ENCODE measurements at regions not wholly inside any gene's neighbourhood (a gene's known extent, or its start where the extent isn't known, plus 50 kb on each side); places are given as distances from the start of the nearest gene placed in this dataset.

DNA sequence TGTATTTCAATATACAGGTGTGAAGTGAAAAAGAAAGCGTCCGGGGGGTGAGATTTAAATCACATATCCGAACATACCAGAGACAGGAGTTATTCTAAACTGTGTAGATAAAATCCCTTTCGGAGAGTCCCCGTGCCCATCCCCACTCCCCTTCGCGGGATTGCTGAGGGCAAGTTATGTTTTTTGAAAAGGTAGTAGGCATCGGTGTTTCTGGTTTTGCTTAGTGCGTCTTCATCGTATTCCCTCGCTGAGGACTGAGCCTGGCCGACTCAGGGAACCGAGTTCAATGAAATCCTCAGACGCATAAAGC is 583.4 kb downstream of the ZEB2 start:
- TF ChIP-seq, protein P1, sequence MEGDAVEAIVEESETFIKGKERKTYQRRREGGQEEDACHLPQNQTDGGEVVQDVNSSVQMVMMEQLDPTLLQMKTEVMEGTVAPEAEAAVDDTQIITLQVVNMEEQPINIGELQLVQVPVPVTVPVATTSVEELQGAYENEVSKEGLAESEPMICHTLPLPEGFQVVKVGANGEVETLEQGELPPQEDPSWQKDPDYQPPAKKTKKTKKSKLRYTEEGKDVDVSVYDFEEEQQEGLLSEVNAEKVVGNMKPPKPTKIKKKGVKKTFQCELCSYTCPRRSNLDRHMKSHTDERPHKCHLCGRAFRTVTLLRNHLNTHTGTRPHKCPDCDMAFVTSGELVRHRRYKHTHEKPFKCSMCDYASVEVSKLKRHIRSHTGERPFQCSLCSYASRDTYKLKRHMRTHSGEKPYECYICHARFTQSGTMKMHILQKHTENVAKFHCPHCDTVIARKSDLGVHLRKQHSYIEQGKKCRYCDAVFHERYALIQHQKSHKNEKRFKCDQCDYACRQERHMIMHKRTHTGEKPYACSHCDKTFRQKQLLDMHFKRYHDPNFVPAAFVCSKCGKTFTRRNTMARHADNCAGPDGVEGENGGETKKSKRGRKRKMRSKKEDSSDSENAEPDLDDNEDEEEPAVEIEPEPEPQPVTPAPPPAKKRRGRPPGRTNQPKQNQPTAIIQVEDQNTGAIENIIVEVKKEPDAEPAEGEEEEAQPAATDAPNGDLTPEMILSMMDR (IDR thresholded peaks at IDR 0.05; ENCODE audit: low read depth, low read length) = no peak
- peak overlapping the region; percentile 49 to 60 for H3K4me3 ChIP-seq (replicated peaks in 1 of 2; ENCODE audit: low read depth in 2 of 2, low read length in 2 of 2)
- DNase-seq (ENCODE audit: low read depth in 2 of 2) = peak; percentile 28 to 36

DNA sequence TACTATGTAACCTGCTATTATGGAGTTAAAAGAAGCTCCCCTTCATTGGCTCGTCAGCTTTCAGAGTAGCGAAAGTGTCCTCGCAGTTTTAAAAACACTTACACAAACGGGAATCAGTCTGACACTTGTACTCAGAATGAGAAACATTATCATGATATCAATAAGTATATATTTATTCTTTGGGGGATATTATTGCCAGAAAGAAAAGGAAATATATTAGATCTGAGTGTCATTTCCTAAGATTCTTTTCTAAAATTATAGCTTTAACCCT is 584.5 kb downstream of the ZEB2 start:
- no peak for DNase-seq (ENCODE audit: low read depth in 2 of 2)
- TF ChIP-seq, protein P1 (IDR thresholded peaks at IDR 0.05; ENCODE audit: low read depth, low read length) = no peak
- H3K4me3 ChIP-seq (replicated peaks in 1 of 2; ENCODE audit: low read depth in 2 of 2, low read length in 2 of 2) = no peak overlapping the region

DNA sequence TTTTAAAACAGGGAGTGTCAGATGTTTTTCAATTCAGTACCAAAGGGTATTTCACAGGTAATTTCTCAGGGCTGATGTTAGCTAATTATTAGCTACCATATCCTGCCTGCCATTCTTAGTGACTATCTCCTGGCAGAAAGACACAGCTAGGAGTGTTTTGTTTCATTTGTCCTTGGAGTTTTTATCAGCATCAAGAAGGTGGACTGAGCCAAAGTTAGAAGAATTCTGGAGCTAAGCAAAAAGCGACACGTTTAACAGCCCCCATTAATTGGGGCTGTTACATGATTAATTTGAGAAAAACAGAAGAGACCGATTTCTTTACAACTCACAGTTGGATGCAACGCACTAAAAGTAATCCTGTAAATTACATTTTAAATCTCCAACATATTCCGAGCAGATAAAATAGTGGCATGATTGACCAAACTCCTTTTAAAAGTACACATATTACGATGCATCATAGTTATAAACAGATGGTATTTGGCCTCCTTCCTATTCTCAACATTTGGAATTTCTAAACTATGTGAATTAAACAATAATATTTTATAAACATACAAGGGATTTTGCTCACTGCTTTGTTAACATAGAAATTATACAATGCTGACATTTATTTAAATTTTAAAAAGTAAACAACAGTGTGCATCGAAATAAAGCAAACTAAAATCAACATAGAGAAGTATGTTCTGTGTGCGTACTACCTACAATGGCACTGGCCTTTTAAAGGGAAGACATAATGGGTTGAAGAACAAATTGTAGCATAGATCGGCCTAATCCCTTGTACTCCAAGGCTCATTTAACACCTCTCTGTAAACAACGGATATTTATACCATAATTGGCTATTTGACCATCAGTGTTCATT is 585.1 kb downstream of the ZEB2 start:
- no peak overlapping the region for H3K4me3 ChIP-seq (replicated peaks in 1 of 2; ENCODE audit: low read depth in 2 of 2, low read length in 2 of 2)
- TF ChIP-seq, protein P1 (IDR thresholded peaks at IDR 0.05; ENCODE audit: low read depth, low read length) = no peak
- DNase-seq (ENCODE audit: low read depth in 2 of 2) = no peak

DNA sequence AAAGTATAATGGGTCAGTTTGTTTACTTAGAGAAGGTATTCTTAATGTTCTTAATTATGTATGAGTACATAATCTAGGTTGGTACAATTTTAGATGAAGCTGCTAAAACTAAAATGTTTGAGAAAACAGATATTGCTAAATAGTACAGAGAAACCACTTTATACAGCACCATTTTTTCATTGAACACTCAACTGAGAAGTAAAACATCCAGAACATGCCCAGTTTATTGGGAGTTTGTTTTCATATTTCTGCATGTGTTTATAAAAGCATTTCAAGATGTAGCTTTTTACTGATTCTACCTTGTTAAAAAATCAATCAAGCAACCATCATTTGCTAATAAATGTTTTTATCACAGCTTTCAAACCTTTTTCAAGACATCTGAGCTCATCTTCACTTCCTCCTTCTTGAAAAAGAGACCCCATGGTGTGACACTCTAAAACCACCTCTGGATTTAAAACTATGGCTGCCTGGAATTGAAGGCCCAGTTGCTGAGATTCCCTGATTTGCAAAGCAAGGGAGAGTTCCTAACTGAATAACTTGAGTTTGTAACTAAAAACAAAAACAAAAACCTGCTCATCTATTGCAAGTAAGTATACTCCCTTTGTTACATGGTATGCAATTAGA is 585.9 kb downstream of the ZEB2 start:
- no peak for DNase-seq (ENCODE audit: low read depth in 2 of 2)
- H3K4me3 ChIP-seq (replicated peaks in 1 of 2; ENCODE audit: low read depth in 2 of 2, low read length in 2 of 2) = no peak overlapping the region
- TF ChIP-seq, protein P1 (IDR thresholded peaks at IDR 0.05; ENCODE audit: low read depth, low read length) = no peak

DNA sequence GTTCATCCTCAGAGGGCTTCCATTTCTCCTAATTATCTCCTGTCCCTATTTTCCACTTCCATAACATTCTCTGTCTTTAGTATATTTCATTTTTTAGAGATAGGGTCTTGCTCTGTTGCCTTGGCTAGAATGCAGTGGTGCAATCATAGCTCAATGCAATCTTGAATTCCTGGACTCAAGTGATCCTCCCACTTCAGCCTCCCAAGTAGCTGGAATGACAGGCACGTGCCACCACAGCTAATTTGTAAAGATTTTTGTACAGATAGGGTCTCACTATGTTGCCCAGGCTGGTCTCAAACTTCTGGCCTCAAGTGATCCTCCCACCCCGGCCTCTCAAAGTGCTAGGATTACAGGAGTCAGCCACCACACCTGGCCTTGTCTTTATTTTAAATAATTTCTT is 589.0 kb downstream of the ZEB2 start:
- H3K4me3 ChIP-seq (replicated peaks in 1 of 2; ENCODE audit: low read depth in 2 of 2, low read length in 2 of 2) = no peak overlapping the region
- no peak for DNase-seq (ENCODE audit: low read depth in 2 of 2)
- TF ChIP-seq, protein P1 (IDR thresholded peaks at IDR 0.05; ENCODE audit: low read depth, low read length) = no peak

DNA sequence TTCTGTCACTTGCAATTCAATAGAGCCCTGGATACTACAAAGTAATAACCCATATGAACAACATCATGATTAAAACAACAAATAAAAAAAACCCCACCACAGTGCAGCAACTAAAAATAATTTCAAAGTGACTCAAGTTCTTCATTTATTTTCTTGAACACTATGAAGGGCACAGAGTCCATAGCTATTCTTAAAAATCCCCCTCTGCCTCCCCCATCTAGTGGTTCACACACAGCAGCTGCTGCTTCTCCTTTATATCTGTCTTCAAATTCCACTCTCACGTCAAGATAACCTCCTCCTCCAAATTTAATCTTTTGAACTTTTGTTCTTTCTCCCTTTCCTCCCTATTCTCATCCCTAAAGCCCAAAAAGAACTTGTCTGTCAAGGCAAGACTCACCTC is 591.3 kb downstream of the ZEB2 start:
- TF ChIP-seq, protein P1 (IDR thresholded peaks at IDR 0.05; ENCODE audit: low read depth, low read length) = no peak
- H3K4me3 ChIP-seq (replicated peaks in 1 of 2; ENCODE audit: low read depth in 2 of 2, low read length in 2 of 2) = no peak overlapping the region
- DNase-seq (ENCODE audit: low read depth in 2 of 2) = no peak
